ENCODE measurements at regions not wholly inside any gene's neighbourhood (a gene's known extent, or its start where the extent isn't known, plus 50 kb on each side); places are given as distances from the start of the nearest gene placed in this dataset.

DNA sequence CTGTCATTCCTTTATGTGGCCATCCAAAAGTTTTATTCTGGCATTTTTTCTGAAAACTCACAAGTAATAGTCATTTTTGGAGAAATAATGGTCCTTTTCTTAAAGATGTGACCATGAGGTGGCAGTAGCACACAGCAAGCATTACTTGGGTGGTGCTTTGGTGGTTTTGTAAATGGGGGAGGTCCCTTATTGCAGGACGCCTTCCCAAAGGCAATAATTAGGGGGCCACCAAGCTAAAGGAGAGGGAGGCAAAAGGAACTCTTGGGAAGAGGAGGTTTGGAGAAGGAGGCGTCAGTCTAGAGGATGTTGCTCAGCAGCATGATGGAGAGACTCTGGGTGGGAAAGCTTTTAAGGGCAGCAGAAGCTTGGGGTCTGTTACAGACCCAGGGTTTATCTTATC, 422.6 kb upstream of the MMS22L start:
- Histone ChIP-seq H3K4me1 (ENCODE audit: control insufficient read depth in 1 of 2, insufficient read depth in 2 of 2, low read depth in 1 of 2, low read length in 1 of 2) (peaks cover 0 to 2% of the 10 kb centered on the region in 2 experiments; a peak in 2 of 4 replicates), H3K27ac (ENCODE audit: low read depth in 2 of 2, low read length in 1 of 2) (no peak overlapping the region; a peak in 1 of 4 replicates), H3K4me3 (ENCODE audit: low read depth in 2 of 2, low read length in 1 of 2) (peak overlapping the region in 1 of 2 experiments; percentile 40; a peak in 1 of 4 replicates), H3K4me2 (no peak overlapping the region), H2AFZ (ENCODE audit: low read depth) (no peak overlapping the region), H3K79me2 (ENCODE audit: insufficient read depth) (no peaks in the 10 kb centered on the region), H4K20me1 (ENCODE audit: insufficient read depth) (no peaks in the 10 kb centered on the region), H3K9me3 (no peaks in the 10 kb centered on the region), H3K27me3 (ENCODE audit: insufficient read depth) (no peaks in the 10 kb centered on the region), H3K9ac (no peak overlapping the region), H3F3A (replicated peaks; ENCODE audit: insufficient read depth) (no peaks in the 10 kb centered on the region), H3K9me2 (no peaks in the 10 kb centered on the region), H3K36me3 (replicated peaks in 1 of 2; ENCODE audit: control insufficient read depth in 1 of 2, insufficient read depth in 2 of 2, low read length in 1 of 2) (no peaks in the 10 kb centered on the region)
- ChIA-PET CTCF (interaction anchor here (0.6 to 2.3 kb wide), 11 partner anchors 12 to 1141 kb away, joined by 3 to 9 read pairs (median 5); no protein-coding TSS in a partner anchor), POLR2A (no interaction called here)
- TF ChIP-seq, protein P1, sequence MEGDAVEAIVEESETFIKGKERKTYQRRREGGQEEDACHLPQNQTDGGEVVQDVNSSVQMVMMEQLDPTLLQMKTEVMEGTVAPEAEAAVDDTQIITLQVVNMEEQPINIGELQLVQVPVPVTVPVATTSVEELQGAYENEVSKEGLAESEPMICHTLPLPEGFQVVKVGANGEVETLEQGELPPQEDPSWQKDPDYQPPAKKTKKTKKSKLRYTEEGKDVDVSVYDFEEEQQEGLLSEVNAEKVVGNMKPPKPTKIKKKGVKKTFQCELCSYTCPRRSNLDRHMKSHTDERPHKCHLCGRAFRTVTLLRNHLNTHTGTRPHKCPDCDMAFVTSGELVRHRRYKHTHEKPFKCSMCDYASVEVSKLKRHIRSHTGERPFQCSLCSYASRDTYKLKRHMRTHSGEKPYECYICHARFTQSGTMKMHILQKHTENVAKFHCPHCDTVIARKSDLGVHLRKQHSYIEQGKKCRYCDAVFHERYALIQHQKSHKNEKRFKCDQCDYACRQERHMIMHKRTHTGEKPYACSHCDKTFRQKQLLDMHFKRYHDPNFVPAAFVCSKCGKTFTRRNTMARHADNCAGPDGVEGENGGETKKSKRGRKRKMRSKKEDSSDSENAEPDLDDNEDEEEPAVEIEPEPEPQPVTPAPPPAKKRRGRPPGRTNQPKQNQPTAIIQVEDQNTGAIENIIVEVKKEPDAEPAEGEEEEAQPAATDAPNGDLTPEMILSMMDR (IDR thresholded peaks at IDR 0.05) = peak; percentile 52
- peak; percentile 68 for TF ChIP-seq RAD21 (IDR thresholded peaks at IDR 0.05; ENCODE audit: low read length)
- TF ChIP-seq EP300 (IDR thresholded peaks at IDR 0.05; ENCODE audit: borderline replicate concordance in 1 of 2, low read depth in 1 of 2, low read length in 1 of 2) = no peak
- no peak for TF ChIP-seq FOSL2 (IDR thresholded peaks at IDR 0.05; ENCODE audit: borderline replicate concordance, low read depth)
- WGBS (ENCODE audit: low lambda C conversion rate) = 68% methylated on average over 2 of the region's 2 CpGs
- DNase-seq = peak; percentile 17

DNA sequence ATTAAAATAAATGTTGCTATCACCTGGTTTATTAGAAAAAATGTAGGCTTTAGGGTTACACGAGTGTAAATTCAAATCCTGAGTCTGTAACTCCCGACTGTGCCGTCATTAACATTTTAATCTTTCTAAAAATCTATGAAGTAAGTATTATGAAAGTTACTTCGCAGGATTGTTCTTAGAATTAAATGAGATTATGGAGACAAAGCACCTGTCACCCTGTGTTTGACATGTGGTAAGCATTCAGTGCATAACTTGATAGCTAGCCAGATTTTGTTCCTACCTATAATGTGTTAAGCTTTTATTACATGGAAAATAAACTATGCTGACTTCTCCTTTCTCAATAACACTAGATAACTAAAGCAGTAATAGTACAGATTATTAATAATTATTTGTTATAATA, 429.7 kb upstream of the MMS22L start:
- no peaks in the 10 kb centered on the region for H3K9me2 ChIP-seq
- no peak overlapping the region for H3K9ac ChIP-seq
- H2AFZ ChIP-seq (ENCODE audit: low read depth) = no peak overlapping the region
- no peaks in the 10 kb centered on the region for H3K27me3 ChIP-seq (ENCODE audit: insufficient read depth)
- H3K27ac ChIP-seq (ENCODE audit: low read depth in 2 of 2, low read length in 1 of 2) = no peak overlapping the region
- CTCF ChIA-PET = interaction anchor here (0.6 kb wide), 1 partner anchor 835 kb away, joined by 4 read pairs; no protein-coding TSS in a partner anchor
- H3F3A ChIP-seq (replicated peaks; ENCODE audit: insufficient read depth) = no peaks in the 10 kb centered on the region
- H3K4me1 ChIP-seq (ENCODE audit: control insufficient read depth in 1 of 2, insufficient read depth in 2 of 2, low read depth in 1 of 2, low read length in 1 of 2) = no peaks in the 10 kb centered on the region
- H3K36me3 ChIP-seq (replicated peaks in 1 of 2; ENCODE audit: control insufficient read depth in 1 of 2, insufficient read depth in 2 of 2, low read length in 1 of 2) = no peaks in the 10 kb centered on the region
- no peak overlapping the region for H3K4me2 ChIP-seq
- TF ChIP-seq TEAD4 (IDR thresholded peaks at IDR 0.05; ENCODE audit: borderline replicate concordance, insufficient read depth) (no peak), MXI1 (IDR thresholded peaks at IDR 0.05; ENCODE audit: low read depth, low read length) (no peak), FOXJ3 (CRISPR knock-in tag; IDR thresholded peaks at IDR 0.05) (no peak), SMC3 (IDR thresholded peaks at IDR 0.05; ENCODE audit: low read depth, low read length) (no peak), EZH2phosphoT487 (IDR thresholded peaks at IDR 0.05; ENCODE audit: borderline replicate concordance, low read depth) (no peak), RFX5 (IDR thresholded peaks at IDR 0.05; ENCODE audit: low read length) (no peak), ELF1 (IDR thresholded peaks at IDR 0.05) (no peak), MEF2A (IDR thresholded peaks at IDR 0.05; ENCODE audit: borderline replicate concordance, low read depth) (no peak), NFIC (IDR thresholded peaks at IDR 0.05; ENCODE audit: borderline replicate concordance) (no peak), TCF12 (IDR thresholded peaks at IDR 0.05) (no peak), GATA2 (CRISPR knock-in tag; IDR thresholded peaks at IDR 0.05) (no peak), RXRA (IDR thresholded peaks at IDR 0.05; ENCODE audit: borderline replicate concordance, low read depth) (no peak), JUND (IDR thresholded peaks at IDR 0.05) (no peak)
- TF ChIP-seq, protein P2, sequence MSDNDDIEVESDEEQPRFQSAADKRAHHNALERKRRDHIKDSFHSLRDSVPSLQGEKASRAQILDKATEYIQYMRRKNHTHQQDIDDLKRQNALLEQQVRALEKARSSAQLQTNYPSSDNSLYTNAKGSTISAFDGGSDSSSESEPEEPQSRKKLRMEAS (IDR thresholded peaks at IDR 0.05; ENCODE audit: low read depth) = no peak
- TF ChIP-seq, protein P3, sequence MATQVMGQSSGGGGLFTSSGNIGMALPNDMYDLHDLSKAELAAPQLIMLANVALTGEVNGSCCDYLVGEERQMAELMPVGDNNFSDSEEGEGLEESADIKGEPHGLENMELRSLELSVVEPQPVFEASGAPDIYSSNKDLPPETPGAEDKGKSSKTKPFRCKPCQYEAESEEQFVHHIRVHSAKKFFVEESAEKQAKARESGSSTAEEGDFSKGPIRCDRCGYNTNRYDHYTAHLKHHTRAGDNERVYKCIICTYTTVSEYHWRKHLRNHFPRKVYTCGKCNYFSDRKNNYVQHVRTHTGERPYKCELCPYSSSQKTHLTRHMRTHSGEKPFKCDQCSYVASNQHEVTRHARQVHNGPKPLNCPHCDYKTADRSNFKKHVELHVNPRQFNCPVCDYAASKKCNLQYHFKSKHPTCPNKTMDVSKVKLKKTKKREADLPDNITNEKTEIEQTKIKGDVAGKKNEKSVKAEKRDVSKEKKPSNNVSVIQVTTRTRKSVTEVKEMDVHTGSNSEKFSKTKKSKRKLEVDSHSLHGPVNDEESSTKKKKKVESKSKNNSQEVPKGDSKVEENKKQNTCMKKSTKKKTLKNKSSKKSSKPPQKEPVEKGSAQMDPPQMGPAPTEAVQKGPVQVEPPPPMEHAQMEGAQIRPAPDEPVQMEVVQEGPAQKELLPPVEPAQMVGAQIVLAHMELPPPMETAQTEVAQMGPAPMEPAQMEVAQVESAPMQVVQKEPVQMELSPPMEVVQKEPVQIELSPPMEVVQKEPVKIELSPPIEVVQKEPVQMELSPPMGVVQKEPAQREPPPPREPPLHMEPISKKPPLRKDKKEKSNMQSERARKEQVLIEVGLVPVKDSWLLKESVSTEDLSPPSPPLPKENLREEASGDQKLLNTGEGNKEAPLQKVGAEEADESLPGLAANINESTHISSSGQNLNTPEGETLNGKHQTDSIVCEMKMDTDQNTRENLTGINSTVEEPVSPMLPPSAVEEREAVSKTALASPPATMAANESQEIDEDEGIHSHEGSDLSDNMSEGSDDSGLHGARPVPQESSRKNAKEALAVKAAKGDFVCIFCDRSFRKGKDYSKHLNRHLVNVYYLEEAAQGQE (IDR thresholded peaks at IDR 0.05; ENCODE audit: low read depth, low read length) = no peak
- TF ChIP-seq, protein P1 (IDR thresholded peaks at IDR 0.05) = no peak
- TF ChIP-seq, protein P4, sequence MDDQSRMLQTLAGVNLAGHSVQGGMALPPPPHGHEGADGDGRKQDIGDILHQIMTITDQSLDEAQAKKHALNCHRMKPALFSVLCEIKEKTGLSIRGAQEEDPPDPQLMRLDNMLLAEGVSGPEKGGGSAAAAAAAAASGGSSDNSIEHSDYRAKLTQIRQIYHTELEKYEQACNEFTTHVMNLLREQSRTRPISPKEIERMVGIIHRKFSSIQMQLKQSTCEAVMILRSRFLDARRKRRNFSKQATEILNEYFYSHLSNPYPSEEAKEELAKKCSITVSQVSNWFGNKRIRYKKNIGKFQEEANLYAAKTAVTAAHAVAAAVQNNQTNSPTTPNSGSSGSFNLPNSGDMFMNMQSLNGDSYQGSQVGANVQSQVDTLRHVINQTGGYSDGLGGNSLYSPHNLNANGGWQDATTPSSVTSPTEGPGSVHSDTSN (IDR thresholded peaks at IDR 0.05) = no peak
- no peaks in the 10 kb centered on the region for H3K9me3 ChIP-seq
- no peak overlapping the region for H3K4me3 ChIP-seq (ENCODE audit: low read depth in 2 of 2, low read length in 1 of 2)
- no peaks in the 10 kb centered on the region for H3K79me2 ChIP-seq (ENCODE audit: insufficient read depth)
- 65% methylated on average over 4 of the region's 4 CpGs for WGBS (ENCODE audit: low lambda C conversion rate)
- H4K20me1 ChIP-seq (ENCODE audit: insufficient read depth) = no peaks in the 10 kb centered on the region
- DNase-seq = no peak
- POLR2A ChIA-PET = no interaction called here
